ENCODE measurements at regions not wholly inside any gene's neighbourhood (a gene's known extent, or its start where the extent isn't known, plus 50 kb on each side); places are given as distances from the start of the nearest gene placed in this dataset.
"Not testable (repeated sequence)": the region's sequence is repeated elsewhere in the genome, so short reads cannot be mapped to it uniquely, and the experiment has no call there.

DNA sequence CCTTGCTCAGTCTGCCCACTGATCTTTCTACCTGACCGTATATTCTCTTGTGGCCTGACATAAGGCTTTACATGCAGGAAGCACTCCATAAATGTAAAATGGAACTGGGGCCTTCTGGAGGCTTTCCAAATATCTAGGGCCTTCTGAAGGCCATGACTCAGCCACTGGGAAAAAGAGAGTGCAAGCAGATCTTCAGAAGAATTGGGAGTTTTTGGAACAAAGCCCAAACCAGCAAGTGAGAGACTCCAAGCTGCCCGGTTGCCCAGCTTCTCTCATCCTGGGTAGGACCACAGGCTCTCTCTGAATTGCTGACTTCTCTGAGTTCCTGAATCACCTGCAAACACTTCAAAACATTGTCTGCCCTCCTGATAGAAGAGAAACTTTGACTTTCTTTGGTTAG, 107.9 kb upstream of the BMAL1 start:
- no peak for DNase-seq (ENCODE audit: low spot score)

GRCh38 chr11:13174090-13174489, 103.5 kb upstream of the BMAL1 start:
- no peak for DNase-seq (ENCODE audit: low spot score)

DNA sequence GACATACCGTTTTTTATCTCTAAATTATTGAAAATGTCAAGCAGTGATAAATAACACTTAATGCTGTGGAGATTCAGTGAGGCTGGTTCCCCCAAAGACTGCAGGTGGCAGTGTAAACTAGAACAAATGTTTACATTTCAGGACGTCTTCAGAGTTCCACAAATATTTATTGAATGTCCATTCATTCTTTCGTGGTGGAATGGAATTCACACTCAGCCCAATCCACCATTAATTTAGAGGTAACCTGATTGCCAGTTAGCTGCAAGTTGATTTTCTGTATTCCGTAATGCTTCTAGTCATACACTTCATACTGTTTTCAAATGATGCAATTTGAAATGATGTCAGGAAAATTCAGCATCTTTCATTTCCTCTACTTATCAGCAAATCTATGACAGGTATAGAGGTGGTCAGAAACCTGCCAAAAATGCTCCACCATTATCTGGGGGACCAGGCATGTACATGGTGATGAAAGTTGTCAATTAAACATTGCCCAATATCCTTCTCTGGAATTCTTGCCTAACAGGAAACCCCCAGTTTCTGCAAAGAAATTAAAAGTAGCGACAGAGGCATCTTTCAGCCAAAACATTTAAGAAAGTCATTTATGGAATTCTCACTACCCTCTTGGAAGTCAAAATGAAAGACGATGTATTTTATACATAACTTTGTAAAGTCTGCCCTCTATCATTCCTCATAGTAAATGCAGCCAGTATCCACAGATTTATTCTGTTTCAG, 94.3 kb upstream of the BMAL1 start:
- DNase-seq (ENCODE audit: low spot score) = peak; percentile 21

DNA sequence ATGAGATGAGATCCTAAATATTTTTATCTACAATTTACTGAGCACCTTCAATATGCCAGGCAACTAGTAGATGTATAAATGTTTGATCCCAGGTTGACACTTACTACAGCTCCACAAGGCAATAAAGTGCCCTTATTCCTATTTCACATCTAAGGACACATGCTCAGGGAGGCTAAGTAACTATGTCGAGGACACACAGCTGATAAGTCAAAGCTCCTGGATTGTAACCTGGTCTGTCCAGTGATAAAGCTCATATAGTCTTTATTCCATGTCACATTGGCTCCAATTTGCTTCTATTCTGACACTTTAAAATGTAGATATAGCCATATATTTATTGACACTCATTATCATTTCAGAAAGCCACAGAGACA, 93.8 kb upstream of the BMAL1 start:
- DNase-seq (ENCODE audit: low spot score) = no peak

GRCh38 chr11:13184295-13184794, 93.2 kb upstream of the BMAL1 start:
- no peak for DNase-seq (ENCODE audit: low spot score)

- no peak for DNase-seq (ENCODE audit: low spot score)
Measured at GRCh38 chr11:13188179-13188578, 89.4 kb upstream of the BMAL1 start.

- DNase-seq (ENCODE audit: low spot score) = no peak
Measured at GRCh38 chr11:13189561-13190426, 87.8 kb upstream of the BMAL1 start.

DNA sequence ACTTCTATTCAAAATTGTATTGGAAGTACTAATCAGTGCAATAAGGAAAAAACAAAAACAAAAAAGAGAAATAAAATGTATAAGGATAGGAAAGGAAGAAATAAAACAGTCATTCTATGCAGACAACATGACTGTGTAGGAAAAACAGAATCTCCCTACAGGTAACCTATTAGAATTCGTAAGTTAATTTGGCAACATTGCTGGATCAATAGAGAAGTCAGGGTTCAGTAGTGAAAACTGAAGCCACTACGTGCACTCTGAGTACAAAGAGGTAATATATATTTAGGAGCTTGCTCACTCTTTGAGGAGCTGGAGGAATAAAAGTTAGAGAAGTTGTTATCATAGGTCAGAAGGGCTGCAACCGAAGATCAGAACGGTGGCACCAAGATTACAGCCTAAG, 84.0 kb upstream of the BMAL1 start:
- no peak for DNase-seq (ENCODE audit: low spot score)

GRCh38 chr11:13197374-13197773, 80.2 kb upstream of the BMAL1 start:
- DNase-seq (ENCODE audit: low spot score) = not testable (repeated sequence)

GRCh38 chr11:13205486-13205885, 72.1 kb upstream of the BMAL1 start:
- no peak for DNase-seq (ENCODE audit: low spot score)

GRCh38 chr11:13206086-13206640, 71.4 kb upstream of the BMAL1 start:
- no peak for DNase-seq (ENCODE audit: low spot score)

GRCh38 chr11:13207270-13207664, 70.3 kb upstream of the BMAL1 start:
- no peak for DNase-seq (ENCODE audit: low spot score)

GRCh38 chr11:13207665-13208594, 69.7 kb upstream of the BMAL1 start:
- DNase-seq (ENCODE audit: low spot score) = peak; percentile 46

GRCh38 chr11:13208921-13209320, 68.7 kb upstream of the BMAL1 start:
- DNase-seq (ENCODE audit: low spot score) = no peak

GRCh38 chr11:13209379-13209778, 68.2 kb upstream of the BMAL1 start:
- no peak for DNase-seq (ENCODE audit: low spot score)

- no peak for DNase-seq (ENCODE audit: low spot score)
Measured at GRCh38 chr11:13210424-13210823, 67.2 kb upstream of the BMAL1 start.

GRCh38 chr11:13214276-13214675, 63.3 kb upstream of the BMAL1 start:
- DNase-seq (ENCODE audit: low spot score) = no peak

DNA sequence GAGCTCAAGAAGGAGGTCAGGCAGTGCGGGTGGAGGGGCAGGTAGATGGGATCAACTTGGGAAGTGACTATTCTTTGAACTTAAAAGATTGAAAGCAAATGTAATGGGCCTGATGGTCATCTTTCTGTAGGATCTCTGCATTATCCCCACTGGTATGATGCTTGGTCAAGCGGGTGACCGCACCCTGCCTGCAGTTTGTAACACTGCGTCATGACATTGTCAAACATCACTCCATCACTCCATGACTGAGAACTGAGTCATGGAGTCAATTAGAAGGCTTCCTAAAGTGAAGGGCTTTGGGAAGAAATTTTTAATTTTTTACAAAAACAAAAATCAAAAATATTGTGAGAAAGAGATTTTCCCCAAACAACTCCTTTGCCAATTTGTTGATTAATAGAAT, 62.4 kb upstream of the BMAL1 start:
- DNase-seq (ENCODE audit: low spot score) = no peak

GRCh38 chr11:13216019-13216710, 61.4 kb upstream of the BMAL1 start:
- DNase-seq (ENCODE audit: low spot score) = no peak

DNA sequence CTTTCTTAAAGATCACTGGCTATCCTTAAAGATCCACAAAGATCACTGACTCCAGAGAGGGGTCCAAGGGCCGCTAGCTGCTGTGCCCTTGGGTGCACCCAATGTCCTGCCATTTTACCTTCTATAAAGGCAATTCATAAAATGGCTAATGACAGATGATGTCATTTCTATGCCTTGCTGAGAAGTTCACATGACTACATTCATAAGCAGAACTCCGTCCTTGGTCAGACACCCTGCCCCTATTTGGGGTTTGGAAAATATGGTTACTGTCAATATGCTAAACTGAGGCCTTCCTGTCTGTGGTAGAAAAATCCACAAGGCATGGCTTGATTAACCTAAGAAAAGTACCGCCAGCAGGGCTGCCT, 60.9 kb upstream of the BMAL1 start:
- no peak for DNase-seq (ENCODE audit: low spot score)

- not testable (repeated sequence) for DNase-seq (ENCODE audit: low spot score)
Measured at GRCh38 chr11:13218685-13219084, 58.9 kb upstream of the BMAL1 start.
